ENCODE measurements at regions not wholly inside any gene's neighbourhood (a gene's known extent, or its start where the extent isn't known, plus 50 kb on each side); places are given as distances from the start of the nearest gene placed in this dataset.
"Not testable (repeated sequence)": the region's sequence is repeated elsewhere in the genome, so short reads cannot be mapped to it uniquely, and the experiment has no call there.

DNA sequence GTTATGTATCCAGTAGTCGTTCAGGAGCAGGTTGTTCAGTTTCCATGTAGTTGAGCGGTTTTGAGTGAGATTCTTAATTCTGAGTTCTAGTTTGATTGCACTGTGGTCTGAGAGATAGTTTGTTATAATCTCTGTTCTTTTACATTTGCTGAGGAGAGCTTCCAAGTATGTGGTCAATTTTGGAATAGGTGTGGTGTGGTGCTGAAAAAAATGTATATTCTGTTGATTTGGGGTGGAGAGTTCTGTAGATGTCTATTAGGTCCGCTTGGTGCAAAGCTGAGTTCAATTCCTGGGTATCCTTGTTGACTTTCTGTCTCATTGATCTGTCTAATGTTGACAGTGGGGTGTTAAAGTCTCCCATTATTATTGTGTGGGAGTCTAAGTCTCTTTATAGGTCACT lies 68.6 kb upstream of the IZUMO1R start:
- H3K4me3 ChIP-seq; DNase-seq; H3K36me3 ChIP-seq; intact Hi-C loops (cut with DNase I; ENCODE audit: low total_unique reads); H3K4me1 ChIP-seq; H3K27ac ChIP-seq: not testable (repeated sequence)
- H3K27me3 ChIP-seq = peaks cover 0 to 15% (median 0%) of the 10 kb centered on the region in 3 donors
- peaks cover 20 to 34% (median 30%) of the 10 kb centered on the region in 4 donors for H3K9me3 ChIP-seq
- 52 to 79% (median 72%) methylated on average over 1 to 3 of the region's 3 CpGs for WGBS, 5 donors

DNA sequence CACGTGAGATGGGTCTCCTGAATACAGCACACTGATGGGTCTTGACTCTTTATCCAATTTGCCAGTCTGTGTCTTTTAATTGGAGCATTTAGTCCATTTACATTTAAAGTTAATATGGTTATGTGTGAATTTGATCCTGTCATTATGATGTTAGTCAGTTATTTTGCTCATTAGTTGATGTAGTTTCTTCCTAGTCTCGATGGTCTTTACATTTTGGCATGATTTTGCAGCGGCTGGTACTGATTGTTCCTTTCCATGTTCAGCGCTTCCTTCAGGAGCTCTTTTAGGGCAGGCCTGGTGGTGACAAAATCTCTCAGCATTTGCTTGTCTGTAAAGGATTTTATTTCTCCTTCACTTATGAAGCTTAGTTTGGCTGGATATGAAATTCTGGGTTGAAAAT lies 68.0 kb upstream of the IZUMO1R start:
- intact Hi-C loops (cut with DNase I; ENCODE audit: low total_unique reads); DNase-seq; H3K4me3 ChIP-seq; H3K4me1 ChIP-seq; H3K36me3 ChIP-seq; H3K27ac ChIP-seq: not testable (repeated sequence)
- peaks cover 20 to 34% (median 30%) of the 10 kb centered on the region in 4 donors for H3K9me3 ChIP-seq
- TF ChIP-seq, protein P1, sequence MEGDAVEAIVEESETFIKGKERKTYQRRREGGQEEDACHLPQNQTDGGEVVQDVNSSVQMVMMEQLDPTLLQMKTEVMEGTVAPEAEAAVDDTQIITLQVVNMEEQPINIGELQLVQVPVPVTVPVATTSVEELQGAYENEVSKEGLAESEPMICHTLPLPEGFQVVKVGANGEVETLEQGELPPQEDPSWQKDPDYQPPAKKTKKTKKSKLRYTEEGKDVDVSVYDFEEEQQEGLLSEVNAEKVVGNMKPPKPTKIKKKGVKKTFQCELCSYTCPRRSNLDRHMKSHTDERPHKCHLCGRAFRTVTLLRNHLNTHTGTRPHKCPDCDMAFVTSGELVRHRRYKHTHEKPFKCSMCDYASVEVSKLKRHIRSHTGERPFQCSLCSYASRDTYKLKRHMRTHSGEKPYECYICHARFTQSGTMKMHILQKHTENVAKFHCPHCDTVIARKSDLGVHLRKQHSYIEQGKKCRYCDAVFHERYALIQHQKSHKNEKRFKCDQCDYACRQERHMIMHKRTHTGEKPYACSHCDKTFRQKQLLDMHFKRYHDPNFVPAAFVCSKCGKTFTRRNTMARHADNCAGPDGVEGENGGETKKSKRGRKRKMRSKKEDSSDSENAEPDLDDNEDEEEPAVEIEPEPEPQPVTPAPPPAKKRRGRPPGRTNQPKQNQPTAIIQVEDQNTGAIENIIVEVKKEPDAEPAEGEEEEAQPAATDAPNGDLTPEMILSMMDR (IDR thresholded peaks at IDR 0.05) = peak in 2 of 7 experiments; percentile 22 to 48
- peak in 1 of 4 donors; percentile 20 for TF ChIP-seq POLR2A (IDR thresholded peaks at IDR 0.05)
- 79 to 93% (median 82%) methylated on average over 3 to 4 of the region's 4 CpGs for WGBS, 5 donors
- peaks cover 0 to 15% (median 0%) of the 10 kb centered on the region in 3 donors for H3K27me3 ChIP-seq

DNA sequence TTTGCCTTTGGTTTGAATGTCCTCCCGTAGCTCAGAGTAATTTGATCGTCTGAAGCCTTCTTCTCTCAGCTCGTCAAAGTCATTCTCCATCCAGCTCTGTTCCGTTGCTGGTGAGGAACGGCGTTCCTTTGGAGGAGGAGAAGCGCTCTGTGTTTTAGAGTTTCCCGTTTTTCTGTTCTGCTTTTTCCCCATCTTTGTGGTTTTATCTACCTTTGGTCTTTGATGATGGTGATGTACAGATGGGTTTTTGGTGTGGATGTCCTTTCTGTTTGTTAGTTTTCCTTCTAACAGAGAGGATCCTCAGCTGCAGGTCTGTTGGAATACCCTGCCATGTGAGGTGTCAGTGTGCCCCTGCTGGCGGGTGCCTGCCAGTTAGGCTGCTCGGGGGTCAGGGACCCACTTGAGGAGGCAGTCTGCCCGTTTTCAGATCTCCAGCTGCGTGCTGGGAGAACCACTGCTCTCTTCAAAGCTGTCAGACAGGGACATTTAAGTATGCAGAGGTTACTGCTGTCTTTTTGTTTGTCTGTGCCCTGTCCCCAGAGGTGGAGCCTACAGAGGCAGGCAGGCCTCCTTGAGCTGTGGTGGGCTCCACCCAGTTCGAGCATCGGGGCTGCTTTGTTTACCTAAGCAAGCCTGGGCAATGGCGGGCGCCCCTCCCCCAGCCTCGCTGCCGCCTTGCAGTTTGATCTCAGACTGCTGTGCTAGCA lies 66.8 kb upstream of the IZUMO1R start:
- H3K4me3 ChIP-seq; H3K27ac ChIP-seq; intact Hi-C loops (cut with DNase I; ENCODE audit: low total_unique reads); H3K36me3 ChIP-seq; H3K4me1 ChIP-seq: not testable (repeated sequence)
- Histone ChIP-seq H3K9me3 (peaks cover 20 to 34% (median 30%) of the 10 kb centered on the region in 4 donors), H3K27me3 (peaks cover 0 to 15% (median 0%) of the 10 kb centered on the region in 3 donors)
- TF ChIP-seq, protein P1 (IDR thresholded peaks at IDR 0.05) = peak in 1 of 7 experiments; percentile 3
- peak; percentile 4 to 46 for DNase-seq
- WGBS, 5 donors = 76 to 79% (median 79%) methylated on average over 18 of the region's 18 CpGs

DNA sequence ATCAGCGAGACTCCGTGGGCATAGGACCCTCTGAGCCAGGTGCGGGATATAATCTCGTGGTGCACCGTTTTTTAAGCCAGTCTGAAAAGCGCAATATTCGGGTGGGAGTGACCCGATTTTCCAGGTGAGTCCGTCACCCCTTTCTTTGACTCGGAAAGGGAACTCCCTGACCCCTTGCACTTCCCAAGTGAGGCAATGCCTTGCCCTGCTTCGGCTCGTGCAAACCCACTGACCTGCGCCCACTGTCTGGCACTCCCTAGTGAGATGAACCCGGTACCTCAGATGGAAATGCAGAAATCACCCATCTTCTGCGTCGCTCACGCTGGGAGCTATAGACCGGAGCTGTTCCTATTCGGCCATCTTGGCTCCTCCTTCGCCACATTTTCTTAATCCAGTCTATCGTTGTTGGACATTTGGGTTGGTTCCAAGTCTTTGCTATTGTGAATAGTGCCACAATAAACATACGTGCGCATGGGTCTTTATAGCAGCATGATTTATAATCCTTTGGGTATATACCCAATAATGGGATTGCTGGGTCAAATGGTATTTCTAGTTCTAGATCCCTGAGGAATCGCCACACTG lies 66.1 kb upstream of the IZUMO1R start:
- intact Hi-C loops (cut with DNase I; ENCODE audit: low total_unique reads); H3K27ac ChIP-seq; H3K4me3 ChIP-seq; H3K36me3 ChIP-seq; H3K4me1 ChIP-seq: not testable (repeated sequence)
- H3K27me3 ChIP-seq = peaks cover 0 to 15% (median 0%) of the 10 kb centered on the region in 3 donors
- TF ChIP-seq EP300 (IDR thresholded peaks at IDR 0.05) = peak; percentile 20
- peak; percentile 12 to 43 for DNase-seq
- WGBS, 5 donors = 91 to 94% (median 92%) methylated on average over 24 of the region's 24 CpGs
- peaks cover 20 to 34% (median 30%) of the 10 kb centered on the region in 4 donors for H3K9me3 ChIP-seq

DNA sequence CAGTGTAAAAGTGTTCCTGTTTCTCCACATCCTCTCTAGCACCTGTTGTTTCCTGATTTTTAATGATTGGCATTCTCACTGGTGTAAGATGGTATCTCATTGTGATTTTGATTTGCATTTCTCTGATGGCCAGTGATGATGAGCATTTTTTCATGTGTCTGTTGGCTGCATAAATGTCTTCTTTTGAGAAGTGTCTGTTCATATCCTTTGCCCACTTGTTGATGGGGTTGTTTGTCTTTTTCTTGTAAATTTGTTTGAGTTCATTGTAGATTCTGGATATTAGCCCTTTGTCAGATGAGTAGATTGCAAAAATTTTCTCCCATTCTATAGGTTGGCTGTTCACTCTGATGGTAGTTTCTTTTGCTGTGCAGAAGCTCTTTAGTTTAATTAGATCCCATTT lies 65.6 kb upstream of the IZUMO1R start:
- Histone ChIP-seq H3K9me3 (peaks cover 20 to 34% (median 30%) of the 10 kb centered on the region in 4 donors), H3K27me3 (peaks cover 0 to 15% (median 0%) of the 10 kb centered on the region in 3 donors)
- H3K4me3 ChIP-seq; H3K27ac ChIP-seq; H3K4me1 ChIP-seq; intact Hi-C loops (cut with DNase I; ENCODE audit: low total_unique reads); H3K36me3 ChIP-seq; DNase-seq: not testable (repeated sequence)

DNA sequence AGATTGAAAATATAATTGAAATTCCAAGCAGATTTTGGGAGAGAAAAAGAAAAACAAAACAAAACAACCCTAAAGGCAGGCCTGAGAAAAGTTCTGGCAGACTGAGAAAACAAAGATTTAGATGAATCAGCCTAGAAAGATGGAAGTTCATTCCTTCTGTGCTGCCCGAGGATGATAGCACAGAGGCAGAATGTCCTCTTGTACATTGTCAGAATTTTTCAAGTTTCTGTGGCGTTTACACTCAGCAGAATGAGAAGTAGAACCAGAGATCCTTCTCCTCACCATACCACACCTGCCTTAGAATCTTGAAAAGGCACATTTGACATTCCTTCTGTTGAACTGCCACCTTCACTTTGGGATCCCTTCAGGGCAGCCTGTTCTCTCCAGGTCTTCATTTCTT lies 62.5 kb upstream of the IZUMO1R start:
- H3K9me3 ChIP-seq = peaks cover 17 to 19% (median 18%) of the 10 kb centered on the region in 4 donors
- H3K27ac ChIP-seq = no peak overlapping the region
- 43 to 75% (median 64%) methylated on average over 2 of the region's 2 CpGs for WGBS, 5 donors
- TF ChIP-seq, protein P1 (IDR thresholded peaks at IDR 0.05) = no peak
- TF ChIP-seq EP300 (IDR thresholded peaks at IDR 0.05) (no peak), POLR2A (IDR thresholded peaks at IDR 0.05) (no peak), POLR2AphosphoS5 (IDR thresholded peaks at IDR 0.05) (no peak)
- no peaks in the 10 kb centered on the region for H3K4me1 ChIP-seq
- intact Hi-C loops (cut with DNase I; ENCODE audit: low total_unique reads) = no loop called here
- no peak for DNase-seq
- H3K27me3 ChIP-seq = peaks cover 0 to 15% (median 0%) of the 10 kb centered on the region in 3 donors
- no peaks in the 10 kb centered on the region for H3K36me3 ChIP-seq
- no peak overlapping the region for H3K4me3 ChIP-seq

Measured in stomach (tissue), 8 donors.